ENCODE measurements at regions not wholly inside any gene's neighbourhood (a gene's known extent, or its start where the extent isn't known, plus 50 kb on each side); places are given as distances from the start of the nearest gene placed in this dataset.

- TF ChIP-seq CTCF (IDR thresholded peaks at IDR 0.05; ENCODE audit: insufficient read depth, low read length, poor library complexity, severe bottlenecking) (no peak), EZH2phosphoT487 (conservative IDR thresholded peaks at IDR 0.05; ENCODE audit: low read length) (no peak)
These were observed 1206.1 kb upstream of the CELF2 start for GRCh38 chr10:9811601-9812000.
